GM12892 (cell line): ENCODE measurements at regions not wholly inside any gene's neighbourhood (a gene's known extent, or its start where the extent isn't known, plus 50 kb on each side); places are given as distances from the start of the nearest gene placed in this dataset.

Source experiments
- POLR2A ChIP-seq: IDR thresholded peaks from 2 replicates; pipeline ENCODE4 v1.6.1; 2011; ENCODE audit warnings: low read depth, low read length, control low read depth
- POLR2AphosphoS5 ChIP-seq: IDR thresholded peaks from 2 replicates; pipeline ENCODE4 v1.6.1; 2011; ENCODE audit warnings: low read depth, low read length, control low read depth

DNA sequence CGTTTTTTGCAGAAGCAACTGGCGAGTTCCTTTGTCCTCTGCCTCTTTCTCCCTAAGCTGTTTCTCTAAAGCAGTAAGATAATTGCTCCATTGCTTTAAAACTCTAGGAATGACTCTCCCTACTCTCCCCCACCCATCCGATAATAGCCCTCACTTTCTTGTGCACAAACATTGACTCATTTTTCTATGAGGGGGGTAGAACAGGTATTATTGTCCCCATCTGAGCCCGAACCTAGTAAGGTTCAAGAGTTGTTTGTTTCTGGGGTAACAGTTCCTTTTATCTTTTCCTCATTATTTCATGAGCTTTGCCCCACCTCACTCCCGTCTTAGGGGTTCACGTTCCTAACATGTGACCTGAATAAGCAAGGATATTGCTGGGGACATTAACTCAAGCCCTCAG is 190.6 kb downstream of the EMP1 start:
- TF ChIP-seq POLR2AphosphoS5, result no peak
- no peak for TF ChIP-seq POLR2A
